GM18507 (cell line): ENCODE measurements at regions not wholly inside any gene's neighbourhood (a gene's known extent, or its start where the extent isn't known, plus 50 kb on each side); places are given as distances from the start of the nearest gene placed in this dataset.
"Not testable (repeated sequence)": the region's sequence is repeated elsewhere in the genome, so short reads cannot be mapped to it uniquely, and the experiment has no call there.

Source experiments
- DNase-seq: peaks from one replicate; pipeline ENCODE4 v3.0.0; 2011; ENCODE audit warnings: low read depth; ENCODE audit not compliant: insufficient read length; ENCODE audit errors: extremely low spot score
- FAIRE-seq: peaks from 2 replicates; lab custom pipeline; 2011; peaks lifted over from hg19 to GRCh38; lab: Jason Lieb, UNC

- DNase-seq: no peak
- FAIRE-seq: no peak
Measured at GRCh38 chr18:59848002-59848401, 51.8 kb upstream of the PMAIP1 start.

- not testable (repeated sequence) for FAIRE-seq, DNase-seq
Measured at GRCh38 chr18:59847491-59847846, 52.3 kb upstream of the PMAIP1 start.

DNA sequence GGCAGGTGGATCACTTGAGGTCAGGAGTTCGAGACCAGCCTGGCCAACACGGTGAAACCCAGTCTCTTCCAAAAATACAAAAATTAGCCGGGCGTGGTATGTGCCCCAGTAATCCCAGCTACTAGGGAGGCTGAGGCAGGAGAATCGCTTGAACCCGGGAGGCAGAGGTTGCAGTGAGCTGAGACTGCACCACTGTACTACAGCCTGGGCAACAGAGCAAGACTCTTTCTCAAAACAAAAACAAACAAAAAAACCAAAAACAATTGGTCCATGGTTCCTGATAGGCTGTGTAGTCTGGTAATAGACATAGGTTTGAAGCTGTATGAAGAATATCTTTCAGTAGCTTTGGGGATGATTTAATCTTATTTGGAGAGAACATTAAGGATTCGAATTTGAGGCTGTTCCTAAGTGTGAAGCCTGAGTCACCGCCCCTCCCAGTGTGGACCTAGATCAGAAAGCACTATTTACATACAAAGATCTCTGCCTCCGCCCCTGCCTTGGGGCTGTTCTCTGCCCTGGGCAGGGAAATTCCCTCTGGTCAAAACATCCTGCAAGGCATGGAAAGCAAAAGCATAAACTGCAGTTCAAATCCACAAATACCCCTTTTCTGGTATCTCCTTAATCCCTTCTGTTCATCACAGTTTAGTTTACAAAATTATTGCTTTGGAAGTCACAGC is 52.8 kb upstream of the PMAIP1 start:
- FAIRE-seq (peak; percentile 98), DNase-seq (peak; percentile 48)

GRCh38 chr18:59842947-59843346 is 56.8 kb upstream of the PMAIP1 start:
- DNase-seq (no peak), FAIRE-seq (peak; percentile 36)

- FAIRE-seq (no peak), DNase-seq (no peak)
Measured at GRCh38 chr18:59839931-59840685, 59.7 kb upstream of the PMAIP1 start.

GRCh38 chr18:59839246-59839645 is 60.5 kb upstream of the PMAIP1 start:
- FAIRE-seq: no peak
- no peak for DNase-seq

GRCh38 chr18:59837586-59837985 is 62.2 kb upstream of the PMAIP1 start:
- FAIRE-seq: peak; percentile 96
- peak; percentile 47 for DNase-seq

DNA sequence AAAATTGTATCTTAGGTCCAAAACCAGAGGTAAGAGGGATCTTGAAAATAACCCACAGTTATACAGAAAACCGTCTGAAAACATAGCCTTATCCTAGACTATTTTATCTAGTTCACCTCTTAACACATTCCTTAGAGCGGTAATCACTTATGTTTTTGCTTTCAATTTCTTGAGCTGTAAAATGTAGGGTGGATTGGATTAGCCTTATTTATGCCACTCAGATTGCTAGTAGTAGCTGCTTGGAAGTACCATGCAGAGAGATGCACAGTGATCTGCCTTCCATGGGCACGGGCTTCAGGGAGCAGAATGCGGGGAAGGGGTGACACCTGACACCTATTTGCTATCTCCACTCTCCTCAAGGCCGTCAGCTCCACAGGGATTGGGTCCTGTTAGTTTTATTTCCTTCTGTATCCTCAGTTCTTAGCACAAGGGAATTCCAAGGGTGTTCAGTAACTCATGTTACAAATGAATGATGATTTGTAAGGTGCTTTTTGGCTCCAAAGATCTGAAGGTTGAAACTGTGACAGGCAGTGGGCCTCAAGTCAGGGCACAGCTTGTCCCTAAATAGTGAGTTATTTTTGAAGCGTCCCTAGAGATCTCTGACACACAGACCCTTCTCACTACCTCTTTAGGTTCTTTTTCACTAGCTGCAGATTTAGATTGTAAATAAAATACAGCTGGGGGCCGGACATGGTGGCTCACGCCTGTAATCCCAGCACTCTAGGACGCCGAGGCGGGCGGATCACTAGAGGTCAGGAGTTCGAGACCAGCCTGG is 64.0 kb upstream of the PMAIP1 start:
- DNase-seq (no peak), FAIRE-seq (peak; percentile 61)

GRCh38 chr18:59834267-59834666 is 65.5 kb upstream of the PMAIP1 start:
- DNase-seq (no peak), FAIRE-seq (no peak)

DNA sequence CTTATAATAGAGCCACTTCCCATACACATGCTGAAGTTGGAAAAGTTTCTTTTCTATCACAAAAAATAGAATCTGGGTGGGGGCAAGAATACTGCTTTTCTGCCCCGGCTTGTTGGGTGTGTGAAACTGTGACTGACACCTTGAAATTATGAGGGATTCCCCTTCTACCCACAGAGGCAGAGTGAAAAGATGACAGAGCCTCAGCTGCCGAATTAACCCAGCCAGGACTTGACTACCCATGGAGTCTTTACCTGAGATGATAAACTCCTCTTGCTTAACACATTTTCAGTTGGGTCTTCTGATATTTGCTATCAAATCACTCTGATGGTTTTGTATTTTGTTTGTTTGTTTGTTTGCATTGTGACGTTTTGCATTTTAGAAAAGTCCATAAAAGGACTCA is 66.0 kb upstream of the PMAIP1 start:
- peak; percentile 89 for FAIRE-seq
- DNase-seq: no peak

DNA sequence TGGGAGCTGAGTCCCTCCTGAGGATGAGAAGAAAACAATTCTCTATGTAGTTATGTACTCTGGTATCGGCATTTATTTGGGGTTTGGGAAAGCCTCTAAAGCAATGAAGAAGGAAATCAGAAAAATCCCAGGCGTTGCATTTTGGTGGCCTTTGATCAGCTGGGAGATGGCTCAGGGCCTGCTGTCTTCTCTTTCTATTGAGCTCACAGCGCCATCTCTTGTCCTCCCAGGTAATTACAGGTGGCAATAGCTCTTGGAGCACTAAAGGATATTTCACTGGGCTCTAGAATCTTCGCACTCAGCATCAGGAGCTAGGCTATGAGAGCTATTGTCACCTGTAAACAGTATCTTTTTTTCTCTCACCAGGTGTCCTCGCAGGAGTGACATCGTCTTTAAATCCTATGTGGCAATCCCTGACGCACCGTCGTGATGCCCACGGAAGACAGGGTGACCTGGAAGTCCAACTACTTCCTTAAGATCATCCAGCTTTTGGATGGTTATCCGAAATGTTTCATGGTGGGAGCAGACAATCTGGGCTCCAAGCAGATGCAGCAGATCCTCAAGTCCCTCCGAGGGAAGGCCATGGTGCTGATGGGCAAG is 76.1 kb upstream of the PMAIP1 start:
- FAIRE-seq: peak; percentile 80
- no peak for DNase-seq

GRCh38 chr18:59822612-59823550 is 76.9 kb upstream of the PMAIP1 start:
- no peak for DNase-seq
- FAIRE-seq: no peak

GRCh38 chr18:59821983-59822382 is 77.8 kb upstream of the PMAIP1 start:
- no peak for DNase-seq
- peak; percentile 21 for FAIRE-seq

DNA sequence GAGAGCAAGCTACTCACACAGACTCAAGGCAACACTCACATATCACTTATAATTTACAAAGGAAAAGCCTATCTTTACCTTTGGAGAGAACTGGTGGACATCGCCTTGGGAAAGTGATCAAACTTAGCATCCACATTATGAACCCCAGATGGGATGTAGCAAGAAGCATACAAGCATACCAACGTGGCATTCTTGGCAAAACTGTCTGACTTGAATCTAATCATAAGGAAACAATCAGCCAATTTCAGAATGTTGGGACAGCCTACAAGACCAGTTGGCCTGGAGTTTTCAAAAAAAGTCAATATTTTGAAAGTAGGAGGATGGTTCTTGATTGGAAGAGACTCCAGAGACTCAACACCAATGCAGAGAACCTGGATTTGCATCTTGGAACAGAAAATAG is 79.1 kb upstream of the PMAIP1 start:
- no peak for FAIRE-seq
- DNase-seq: no peak

DNA sequence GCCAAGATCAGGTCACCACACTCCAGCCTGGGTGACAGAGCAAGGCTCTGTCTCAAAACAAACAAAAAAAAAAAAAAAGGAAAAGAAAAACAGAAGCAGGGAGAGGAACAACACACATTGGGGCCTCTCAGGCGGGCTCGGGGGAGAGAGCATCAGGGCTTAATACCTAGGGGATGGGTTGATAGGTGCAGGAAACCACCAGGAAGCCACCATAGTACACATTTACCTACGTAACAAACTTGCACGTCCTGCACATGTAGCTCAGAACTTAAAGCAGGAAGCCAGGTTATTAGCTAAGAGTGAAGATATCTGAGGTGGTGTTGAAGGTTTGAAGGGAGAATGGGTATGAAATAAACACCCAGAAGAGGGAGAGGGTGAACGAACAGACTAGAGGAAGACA is 81.0 kb upstream of the PMAIP1 start:
- DNase-seq: no peak
- no peak for FAIRE-seq

DNA sequence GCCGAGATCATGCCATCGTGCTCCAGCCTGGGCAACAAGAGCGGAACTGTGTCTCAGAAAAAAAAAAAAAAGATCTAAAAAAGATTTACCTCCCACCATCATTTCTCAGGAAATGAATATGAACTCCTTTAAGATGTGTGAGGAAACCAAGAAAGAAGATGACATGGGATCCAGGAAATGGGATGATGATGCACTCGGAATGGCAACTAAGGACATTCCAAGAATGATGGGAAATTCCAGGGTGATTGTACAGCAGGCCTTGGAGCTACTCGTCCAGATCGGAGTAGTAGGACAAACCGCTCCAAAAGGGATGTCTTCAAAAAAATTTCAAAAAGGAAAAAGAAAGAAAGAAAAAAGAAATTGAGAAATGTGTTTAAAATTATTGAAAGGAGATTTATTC is 84.9 kb upstream of the PMAIP1 start:
- no peak for DNase-seq
- no peak for FAIRE-seq

DNA sequence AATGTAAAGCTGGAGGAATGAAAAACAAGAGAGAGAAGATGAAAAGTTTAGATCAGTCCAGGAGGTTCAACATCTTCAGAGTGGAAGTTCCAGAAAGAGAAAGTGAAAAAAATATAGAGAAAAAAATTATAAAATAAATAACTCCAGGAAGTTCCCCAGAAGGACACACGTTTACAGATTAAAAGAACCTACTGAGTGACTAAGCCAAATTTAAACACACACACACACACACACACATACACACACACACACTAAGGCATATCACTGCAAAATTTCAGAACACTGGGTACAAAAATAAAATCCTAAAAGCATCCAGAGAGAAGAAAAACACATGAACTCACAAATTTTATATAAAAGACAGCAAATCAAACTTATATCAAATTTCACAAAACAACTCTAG is 85.9 kb upstream of the PMAIP1 start:
- DNase-seq (no peak), FAIRE-seq (no peak)

DNA sequence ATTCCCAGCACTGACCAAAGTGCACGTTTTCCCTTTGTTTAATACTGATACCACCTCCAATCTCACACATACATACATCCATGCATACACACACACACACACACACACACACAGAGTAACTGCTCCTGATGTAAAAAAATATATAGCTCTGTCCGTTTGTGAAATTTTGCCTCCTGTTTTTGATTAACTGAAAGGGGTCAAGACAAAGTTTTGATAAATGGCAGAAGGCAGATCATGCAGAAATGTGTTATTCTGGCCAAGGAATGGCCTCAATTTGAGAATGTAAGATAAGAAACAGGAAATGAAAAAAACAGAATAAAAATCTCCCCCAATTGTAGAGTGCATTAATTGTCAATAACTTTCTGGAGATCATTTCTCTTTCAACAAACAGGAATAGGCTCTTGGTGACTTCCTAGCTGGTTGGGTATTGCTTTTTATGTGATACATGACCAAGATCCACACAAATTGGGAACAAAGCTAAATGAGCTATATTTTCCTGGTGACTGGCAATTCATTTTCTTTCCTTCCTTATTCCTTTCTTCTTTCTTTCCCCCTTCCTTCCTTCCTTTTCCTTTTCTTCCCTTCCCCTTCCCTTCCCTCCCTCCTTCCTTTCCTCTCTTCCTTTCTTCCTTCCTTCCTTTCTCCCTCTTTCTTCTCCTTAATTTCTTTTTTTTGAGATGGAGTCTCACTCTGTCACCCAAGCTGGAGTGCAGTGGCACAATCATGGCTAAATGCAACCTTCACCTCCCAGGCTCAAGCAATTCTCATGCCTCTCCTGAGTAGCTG is 88.9 kb upstream of the PMAIP1 start:
- DNase-seq: no peak
- no peak for FAIRE-seq
